Stimulated activated CD8-positive, alpha-beta memory T cell treated with anti-CD3 and anti-CD28 coated beads, Interleukin-7, amount 100 ng/mL, for 4 hours (primary cell): ENCODE measurements at regions not wholly inside any gene's neighbourhood (a gene's known extent, or its start where the extent isn't known, plus 50 kb on each side); places are given as distances from the start of the nearest gene placed in this dataset.
"Not testable (repeated sequence)": the region's sequence is repeated elsewhere in the genome, so short reads cannot be mapped to it uniquely, and the experiment has no call there.

ENCODE experiments used
- DNase-seq, 2 donors: peaks; one replicate each; pipeline ENCODE4 v3.0.0-alpha.2; 2020; ENCODE audit warnings: low read depth in 2 of 2

DNA sequence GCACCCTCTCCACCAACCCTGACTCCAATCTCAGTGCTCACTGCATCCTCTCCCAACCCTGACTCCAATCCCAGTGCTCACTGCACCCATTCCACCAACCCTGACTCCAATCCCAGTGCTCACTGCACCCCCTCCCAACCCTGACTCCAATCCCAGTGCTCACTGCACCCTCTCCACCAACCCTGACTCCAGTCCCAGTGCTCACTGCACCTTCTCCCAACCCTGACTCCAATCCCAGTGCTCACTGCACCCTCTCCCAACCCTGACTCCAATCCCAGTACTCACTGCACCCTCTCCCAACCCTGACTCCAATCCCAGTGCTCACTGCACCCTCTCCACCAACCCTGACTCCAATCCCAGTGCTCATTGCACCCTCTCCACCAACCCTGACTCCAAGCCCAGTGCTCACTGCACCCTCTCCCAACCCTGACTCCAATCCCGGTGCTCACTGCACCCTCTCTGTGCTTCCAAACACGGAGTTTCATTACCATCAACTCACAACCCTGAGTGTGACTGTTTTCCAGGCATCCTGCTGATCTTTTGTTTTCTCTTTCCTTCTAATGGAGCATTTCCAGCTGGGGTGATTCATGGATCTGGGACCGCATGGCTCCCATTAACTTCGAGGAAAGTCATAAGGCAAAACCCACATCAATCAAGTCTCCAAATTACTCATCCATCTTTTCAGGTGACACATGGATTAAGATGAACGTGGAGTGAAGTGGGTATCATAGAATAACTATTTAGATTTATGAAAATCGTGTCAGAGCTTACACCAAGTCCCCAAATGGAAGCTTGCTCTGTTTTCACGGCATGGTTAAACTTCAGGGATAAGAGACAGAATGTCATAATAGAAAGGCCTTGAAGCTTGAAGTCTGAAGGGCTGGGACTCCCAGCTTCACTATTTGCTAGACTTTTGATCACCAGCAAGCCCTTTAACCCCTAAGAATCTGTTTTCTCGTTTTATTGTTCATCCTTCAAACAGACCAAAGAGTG lies 135.3 kb upstream of the ZNF618 start:
- DNase-seq = not testable (repeated sequence)

DNA sequence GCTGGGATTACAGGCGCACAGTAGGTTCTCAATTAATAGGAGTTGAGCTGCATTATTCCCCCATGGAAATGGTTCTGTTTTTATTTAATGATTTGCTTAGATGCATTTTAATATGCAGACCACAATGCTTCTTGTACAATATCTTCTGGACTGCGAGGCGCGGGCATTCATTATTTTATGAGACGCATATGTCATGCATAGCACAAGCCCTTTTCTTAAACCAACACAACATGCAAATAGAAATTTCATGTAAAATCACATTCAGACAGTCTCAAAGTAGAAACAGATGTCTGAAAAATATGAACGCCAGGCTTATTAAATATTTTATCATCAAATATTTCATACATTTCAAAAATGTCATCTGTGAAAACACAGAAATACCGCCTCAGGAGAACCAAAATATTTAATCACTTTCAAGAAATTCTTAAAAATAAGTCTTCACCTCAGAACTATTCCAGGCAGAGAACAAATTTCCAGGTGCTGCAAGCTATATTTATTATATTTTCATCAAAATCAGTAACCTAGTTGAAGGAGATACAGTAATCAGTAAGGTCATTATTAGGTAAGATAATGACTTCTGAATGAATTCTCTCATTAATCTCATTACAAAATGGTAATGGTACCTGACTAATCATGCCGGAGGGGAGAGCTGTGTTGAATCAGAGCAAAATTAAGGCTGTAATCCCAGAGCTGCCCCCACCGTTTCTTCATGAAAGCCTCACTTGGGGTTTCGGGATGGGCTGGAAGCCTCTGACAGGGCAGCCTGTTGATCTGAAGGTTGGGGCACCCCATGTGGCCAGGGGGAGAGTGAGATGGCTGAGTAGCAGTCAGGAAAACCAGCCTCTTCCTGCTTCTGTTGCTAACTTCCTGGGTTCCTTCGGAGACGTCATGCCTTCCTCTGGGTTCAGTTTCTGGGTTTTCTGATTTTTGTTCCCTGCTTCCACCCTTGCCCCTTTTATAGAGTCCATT lies 133.9 kb upstream of the ZNF618 start:
- DNase-seq = no peak

DNA sequence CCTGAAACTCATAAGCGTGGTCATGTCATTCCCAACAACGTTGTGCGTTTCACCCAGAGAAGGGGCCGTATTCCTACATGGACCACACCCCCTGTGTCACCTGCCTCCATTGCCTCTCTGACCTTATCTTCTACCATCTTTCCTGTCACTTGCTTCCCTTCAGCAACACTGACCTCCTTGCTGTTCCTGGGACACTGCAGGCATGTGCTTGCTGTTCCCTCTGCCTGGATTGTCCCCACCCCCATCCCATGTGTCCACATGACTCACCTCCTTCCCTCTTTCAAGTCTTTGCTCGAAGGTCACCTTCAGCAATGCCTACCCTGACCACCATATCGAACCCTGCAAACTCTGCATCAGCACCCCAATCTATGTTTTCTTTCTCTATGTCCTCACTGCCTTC lies 133.2 kb upstream of the ZNF618 start:
- no peak for DNase-seq

DNA sequence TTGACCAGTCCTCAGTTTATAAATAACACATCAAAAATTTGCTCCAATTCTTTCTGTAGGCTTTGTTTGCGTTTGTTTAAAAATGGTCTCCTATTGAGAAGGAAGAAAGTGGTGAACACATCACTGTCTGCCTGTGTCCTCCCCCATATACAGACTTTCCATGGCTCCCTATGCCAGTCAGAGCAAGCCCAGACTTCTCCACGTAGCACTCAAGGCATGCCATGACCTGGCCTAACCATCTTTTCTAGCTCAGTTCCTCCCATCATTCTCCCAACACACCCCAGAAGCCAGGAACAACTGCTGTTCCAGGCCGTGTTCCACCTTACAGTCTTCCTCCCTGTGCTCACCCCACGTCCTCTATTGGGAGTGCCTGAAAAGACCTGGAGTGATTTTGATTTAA lies 129.6 kb upstream of the ZNF618 start:
- no peak for DNase-seq

DNA sequence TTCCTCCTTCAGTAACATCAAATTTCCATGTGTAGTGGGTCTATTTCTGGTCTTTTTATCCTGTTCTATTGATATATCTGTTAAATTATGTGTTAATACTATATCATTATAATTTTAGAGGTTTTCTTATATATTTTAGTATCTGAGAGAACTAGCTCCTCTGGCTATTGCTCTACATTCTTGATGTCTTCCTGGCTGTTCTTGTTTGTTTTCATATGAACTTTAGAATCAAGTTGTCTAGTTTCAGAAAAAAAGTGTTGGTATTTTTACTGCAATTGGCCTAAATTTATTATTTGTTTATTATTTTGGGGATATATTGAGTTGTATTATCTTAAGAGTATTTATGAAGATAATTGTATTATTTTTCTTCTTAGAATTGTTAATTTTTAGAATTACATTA lies 128.0 kb upstream of the ZNF618 start:
- DNase-seq = no peak

DNA sequence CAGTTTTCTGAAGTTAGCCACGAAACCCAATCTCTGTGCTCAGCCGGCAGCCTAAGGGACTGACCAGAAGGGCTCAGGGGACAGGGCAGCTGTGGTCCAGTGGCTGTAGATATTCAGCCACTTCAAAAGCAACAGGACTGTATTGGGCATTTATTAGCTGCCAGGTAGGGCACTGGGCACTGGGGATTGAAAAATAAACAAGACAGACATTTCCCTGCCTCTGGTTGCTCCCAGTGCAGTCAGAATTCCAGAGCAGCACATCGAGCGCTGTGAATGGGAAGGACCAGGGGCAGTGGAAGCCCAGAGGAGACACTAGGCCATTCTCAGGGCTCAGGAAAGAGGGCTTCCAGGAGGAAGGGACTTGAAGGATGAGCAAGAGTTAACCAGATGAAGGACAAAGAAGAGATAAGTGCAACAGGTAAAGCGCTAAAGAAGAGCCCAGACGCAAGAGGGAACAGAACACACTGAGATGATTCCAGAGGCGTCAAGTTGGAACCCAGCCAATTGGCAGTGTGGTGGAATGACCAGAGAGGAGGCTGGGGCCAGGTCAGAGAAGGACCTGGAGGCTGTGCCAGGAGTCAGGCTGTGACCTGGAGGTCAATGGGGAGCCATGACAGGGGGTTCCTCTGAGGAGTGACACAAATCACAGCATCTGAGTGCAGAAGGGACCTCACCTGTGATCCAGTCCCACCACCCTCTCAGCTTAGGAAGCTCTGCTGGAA lies 122.5 kb upstream of the ZNF618 start:
- no peak for DNase-seq

DNA sequence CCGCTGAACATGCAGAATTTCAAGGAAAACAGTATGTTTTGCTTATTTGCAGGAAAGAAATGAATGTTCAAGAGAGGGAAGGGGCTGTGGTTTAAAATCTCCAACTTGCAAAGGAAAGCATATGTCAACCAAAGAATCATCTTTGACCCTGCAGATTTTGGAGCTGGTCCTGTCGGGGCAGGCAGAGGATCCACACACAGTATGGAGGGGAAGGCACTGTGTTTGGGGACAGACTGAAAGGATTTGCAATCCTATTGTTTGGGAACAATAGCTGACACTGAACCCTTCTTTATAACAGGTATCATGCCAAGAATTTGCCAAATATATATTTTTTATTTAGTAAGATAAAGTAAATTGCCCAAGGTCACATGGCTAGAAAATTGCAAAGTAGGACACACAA lies 121.4 kb upstream of the ZNF618 start:
- no peak for DNase-seq

DNA sequence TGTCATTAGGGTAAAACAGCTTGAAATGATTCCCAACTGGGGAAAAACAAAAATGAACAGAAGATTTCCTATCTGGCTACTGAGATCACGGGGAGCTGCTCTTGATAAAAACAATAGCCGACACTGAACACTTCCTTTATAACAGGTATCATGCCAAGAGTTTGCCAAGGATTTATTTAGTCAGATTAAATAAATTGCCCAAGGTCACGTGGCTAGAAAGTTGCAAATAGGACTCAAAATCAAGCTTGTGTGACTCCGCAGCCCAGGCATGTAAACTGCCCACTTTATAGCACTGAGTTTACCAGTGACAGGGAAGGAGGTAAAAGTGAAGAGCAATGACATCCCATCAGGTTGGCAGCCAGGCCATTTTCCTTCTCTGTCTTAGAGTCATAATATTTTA lies 120.7 kb upstream of the ZNF618 start:
- no peak for DNase-seq

DNA sequence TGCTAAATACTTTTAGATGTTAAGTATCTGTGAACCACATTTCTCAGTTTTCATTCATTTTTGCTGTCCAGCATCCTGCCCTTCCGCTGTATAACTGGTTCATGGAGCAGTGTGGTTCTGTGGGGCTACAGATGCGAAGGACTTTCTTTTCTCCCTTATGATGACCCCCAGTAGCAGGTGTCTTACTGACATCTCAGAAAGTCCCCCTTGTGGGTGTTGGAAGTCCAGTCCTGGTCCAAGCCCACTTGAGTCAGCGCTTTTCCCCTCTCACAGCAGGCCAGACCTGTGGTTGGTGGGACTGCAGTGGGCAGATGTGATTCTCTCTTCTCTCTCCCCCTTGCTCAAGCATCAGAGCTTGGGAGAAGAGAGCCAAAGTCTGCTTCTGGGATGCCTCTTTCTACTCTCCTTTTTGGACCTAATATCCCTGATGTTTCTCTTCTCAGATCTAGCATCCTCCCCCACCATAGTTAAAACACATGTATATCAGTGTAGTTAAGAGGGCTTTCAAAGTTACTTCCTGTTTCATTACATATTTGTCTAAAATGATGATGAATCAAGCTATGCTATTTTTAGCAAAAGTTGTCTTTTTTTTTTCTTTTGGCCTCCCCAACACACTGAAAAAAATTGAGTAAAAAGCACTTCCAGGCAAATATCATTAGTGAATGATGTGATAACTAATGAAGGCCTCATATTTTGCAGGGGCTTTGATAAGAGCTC lies 119.5 kb upstream of the ZNF618 start:
- no peak for DNase-seq

DNA sequence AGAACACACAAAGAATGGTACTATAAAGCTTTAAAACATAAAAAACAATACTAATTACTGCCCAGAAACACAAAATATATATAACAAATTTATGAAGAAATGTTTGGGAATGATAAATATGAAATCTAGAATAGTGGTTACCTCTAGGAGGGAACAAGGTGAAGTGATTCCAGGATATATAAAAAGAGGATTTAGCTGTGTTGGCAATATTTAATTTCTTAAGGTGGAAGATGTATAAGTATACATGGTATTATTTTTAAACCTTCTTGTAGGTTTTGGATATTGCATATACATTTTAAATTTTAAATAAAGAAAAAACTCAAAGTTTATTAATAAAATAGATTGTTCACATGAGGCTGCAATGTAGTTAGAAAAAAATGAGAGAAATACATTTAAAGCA lies 112.7 kb upstream of the ZNF618 start:
- no peak for DNase-seq

DNA sequence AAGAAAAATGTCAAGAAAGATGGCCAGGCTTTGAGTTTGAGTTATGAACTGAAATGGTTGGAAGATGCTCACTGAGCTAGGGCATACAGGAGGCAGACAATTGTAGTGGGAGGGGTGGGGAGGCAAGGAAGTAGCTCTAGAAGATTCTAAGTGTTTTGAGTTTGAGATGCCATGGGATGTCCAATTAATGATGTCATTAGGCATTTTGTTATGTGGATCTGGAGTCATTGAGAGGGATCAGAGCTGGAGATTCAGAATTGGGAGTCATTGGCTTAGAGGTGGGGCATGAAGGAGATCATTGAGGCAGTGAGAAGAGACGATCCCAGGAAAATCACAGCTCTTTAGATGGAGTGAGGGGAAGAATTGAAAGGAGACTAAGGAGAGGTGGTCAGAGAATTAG lies 111.5 kb upstream of the ZNF618 start:
- no peak for DNase-seq

DNA sequence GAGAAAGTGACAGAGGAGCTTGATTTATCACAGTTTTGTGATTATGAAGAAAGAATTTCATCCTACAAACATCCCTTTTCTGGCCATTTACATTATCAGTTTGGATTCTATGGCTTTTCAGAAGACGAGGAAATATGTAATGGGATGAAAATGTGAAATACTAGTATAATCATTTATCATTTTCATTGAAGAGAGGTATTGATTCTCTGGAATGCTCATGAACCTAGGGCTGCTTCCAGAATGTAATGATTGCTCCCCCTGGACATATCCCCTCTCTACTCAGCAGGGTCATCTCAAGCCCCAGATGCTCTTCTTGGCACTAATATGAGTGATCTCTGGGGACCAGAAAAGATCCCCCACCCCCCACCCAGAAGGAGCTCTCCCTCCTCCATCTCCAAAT lies 106.7 kb upstream of the ZNF618 start:
- no peak for DNase-seq

DNA sequence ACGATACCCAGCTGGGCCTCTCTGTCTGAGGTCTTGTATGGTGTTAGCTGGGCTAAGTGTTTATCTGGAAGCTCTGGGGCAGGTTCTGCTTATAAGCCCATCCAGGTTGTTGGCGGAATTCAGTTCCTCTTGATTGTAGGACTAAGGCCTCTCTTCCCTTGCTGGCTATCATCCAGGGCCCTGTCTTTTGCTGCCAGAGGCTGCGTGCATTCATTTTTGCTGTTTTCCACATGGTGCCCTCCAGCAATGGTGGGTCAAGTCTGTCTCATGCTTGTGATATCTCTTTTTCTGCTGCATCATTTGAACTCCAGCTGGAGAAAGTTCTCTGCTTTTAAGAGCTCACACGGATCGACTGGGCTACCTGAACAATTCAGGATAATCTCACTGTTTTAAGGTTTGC lies 105.7 kb upstream of the ZNF618 start:
- DNase-seq = no peak

DNA sequence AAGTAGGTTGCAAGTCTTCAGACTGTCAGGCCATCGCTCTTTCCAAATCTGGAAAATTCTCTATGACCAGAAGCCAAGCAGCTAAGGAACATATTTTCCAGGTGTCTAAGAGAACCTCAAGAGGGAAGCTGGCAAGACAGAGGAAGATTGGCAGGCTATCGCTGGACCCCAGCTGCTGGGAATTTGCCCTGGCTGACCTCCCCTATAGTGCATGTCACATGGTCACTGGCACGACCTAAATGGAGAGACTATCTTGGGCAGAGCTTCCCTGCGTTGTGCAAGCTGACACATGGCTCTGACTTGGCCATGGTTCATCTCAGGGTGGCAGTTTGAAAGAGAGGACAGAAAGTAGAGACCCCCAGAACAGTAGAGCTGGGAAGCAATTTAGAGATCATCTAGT lies 104.9 kb upstream of the ZNF618 start:
- no peak for DNase-seq

DNA sequence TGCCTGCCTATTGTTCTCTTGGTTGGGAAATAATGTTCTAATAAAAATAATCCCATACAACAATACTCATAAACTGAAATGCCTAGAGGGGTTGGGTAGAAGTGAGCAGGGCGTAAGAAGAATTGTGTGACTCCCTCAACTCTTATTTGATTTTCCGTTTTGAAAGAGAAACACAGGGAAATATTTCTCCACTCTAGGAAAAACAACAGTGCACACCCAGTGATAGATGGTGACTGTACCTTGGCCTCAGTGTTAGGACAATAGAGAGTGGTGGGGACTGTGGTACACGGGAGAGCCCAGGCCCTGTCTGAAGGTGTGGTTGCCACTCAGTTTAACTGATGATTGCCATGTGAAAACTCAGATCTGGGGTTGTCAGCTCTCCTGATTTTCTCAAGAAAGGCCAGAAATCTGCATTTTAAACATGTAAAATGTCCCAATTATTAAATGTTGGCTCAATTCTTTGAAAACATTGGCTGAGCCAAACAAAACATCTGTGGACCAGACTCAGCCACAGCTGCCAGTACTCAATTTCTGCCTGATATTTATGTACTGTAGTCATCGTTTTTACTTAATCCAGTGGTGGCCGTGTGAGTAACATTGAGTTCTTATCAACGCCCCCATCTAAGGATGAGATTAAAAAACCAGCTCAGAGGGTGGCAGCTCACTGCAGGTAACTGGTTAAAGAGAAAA lies 103.8 kb upstream of the ZNF618 start:
- no peak for DNase-seq

DNA sequence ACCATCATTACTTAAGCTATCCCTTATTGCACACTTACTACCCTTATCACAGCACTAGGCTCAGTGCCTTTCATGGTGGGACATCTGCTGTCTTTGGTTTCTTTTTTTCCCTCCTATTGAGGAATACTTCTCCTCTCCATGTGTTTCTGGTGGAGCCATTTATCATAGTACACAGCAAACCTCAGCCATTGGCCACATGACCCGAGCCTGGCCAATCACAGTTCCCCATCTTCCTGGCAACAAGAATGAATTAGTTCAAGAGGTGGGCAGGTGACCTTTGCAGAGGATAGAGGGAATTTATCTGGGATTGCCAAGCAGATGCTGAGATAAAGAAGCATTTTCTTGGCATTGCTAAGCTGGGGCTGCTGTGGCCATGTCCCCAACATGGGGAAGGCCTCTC lies 101.1 kb upstream of the ZNF618 start:
- DNase-seq = no peak

DNA sequence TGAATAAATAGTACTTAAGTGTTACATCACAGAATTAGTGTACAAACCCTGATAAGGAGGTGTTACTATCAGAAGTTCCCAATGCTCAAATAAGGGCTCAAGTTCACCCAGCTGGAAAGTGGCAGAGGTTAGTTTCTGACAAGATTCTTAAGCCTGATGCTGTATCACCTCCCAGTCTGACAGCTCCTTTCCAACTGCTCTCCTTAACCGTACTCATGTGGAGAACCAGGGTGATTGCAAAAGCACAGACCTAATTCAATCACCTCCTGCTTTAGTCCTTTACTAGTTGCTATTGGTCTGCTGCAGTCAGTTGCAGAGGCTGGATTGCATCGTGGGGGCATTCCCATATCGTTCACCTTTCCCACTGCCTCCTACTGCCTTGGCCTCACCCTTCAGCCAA lies 100.4 kb upstream of the ZNF618 start:
- DNase-seq = no peak

DNA sequence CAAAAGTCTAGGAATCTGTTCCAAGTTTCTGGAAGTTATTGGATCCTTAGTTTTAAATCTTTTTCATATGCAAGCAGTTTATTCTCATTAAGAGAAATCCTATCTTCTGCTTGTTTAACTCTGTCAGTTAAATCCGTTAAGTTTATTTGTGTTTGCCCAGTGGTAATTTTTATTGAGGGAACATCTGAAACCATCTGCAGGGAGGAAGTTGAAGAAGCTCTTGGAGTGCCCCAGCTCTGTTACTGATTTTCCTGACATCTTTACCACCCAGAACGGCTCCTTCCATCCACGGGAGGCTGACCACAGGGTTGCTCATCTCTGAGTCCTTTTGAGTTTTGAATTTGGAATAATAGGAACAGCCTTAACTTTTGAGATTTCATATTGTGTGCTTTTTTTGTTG lies 99.9 kb upstream of the ZNF618 start:
- DNase-seq = no peak

DNA sequence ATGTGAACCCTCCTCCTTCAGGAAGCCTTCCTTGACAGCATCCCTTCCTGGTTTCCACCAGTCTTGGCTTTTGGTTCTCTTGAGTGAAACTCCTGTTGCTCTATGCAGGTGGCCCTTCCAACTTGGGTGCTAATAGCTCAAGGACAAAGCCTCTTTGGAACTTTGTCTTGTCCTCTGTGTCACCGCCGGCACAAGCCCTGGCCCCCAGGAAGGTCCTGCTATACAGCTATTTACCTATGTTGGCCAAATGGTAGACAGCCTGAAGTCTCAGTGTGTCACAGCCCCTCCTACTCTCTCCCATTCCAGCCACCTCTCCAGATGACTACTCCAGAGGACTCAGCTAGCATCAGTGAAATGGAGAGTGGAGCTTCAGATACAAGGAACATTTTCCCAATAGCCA lies 94.7 kb upstream of the ZNF618 start:
- no peak for DNase-seq

DNA sequence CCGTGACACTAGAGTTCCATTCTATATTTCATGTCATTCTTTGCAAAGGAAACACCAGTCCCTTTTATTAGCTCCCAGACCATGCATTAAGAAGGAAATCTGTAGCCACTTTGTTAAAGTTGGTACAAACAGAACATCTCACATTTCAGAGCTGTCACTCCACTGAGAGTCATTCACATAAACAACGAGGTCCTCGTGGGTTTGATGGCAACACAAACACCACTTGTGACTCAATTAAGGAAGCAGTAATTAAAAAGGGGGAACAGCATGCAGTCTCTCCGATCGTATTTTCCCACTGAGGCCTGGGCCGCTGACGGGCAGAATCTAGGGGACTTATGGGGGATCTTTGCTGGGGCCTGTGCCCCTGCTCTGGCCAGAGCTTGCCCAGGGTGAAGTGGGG lies 94.2 kb upstream of the ZNF618 start:
- DNase-seq = no peak

DNA sequence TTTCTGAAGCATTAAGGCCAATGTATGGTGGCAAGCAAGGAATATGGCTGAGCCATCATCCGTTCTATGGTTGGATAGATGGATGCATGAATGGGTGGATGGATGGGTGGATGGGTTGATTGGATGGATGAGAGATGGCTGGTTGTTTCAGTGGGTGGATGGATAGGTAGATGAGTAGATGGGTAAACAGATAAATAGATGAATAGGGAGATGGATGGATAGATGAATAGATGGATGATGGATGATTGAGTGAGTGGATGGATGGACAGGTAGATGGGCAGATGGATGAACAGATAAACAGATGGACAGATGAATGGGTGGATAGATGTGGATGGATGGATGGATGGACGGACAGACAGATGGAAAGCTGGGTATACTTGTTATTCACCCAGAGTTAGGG lies 92.6 kb upstream of the ZNF618 start:
- DNase-seq = no peak
